ENCODE measurements at regions not wholly inside any gene's neighbourhood (a gene's known extent, or its start where the extent isn't known, plus 50 kb on each side); places are given as distances from the start of the nearest gene placed in this dataset.
"Not testable (repeated sequence)": the region's sequence is repeated elsewhere in the genome, so short reads cannot be mapped to it uniquely, and the experiment has no call there.

- TF ChIP-seq, protein P1, sequence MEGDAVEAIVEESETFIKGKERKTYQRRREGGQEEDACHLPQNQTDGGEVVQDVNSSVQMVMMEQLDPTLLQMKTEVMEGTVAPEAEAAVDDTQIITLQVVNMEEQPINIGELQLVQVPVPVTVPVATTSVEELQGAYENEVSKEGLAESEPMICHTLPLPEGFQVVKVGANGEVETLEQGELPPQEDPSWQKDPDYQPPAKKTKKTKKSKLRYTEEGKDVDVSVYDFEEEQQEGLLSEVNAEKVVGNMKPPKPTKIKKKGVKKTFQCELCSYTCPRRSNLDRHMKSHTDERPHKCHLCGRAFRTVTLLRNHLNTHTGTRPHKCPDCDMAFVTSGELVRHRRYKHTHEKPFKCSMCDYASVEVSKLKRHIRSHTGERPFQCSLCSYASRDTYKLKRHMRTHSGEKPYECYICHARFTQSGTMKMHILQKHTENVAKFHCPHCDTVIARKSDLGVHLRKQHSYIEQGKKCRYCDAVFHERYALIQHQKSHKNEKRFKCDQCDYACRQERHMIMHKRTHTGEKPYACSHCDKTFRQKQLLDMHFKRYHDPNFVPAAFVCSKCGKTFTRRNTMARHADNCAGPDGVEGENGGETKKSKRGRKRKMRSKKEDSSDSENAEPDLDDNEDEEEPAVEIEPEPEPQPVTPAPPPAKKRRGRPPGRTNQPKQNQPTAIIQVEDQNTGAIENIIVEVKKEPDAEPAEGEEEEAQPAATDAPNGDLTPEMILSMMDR (IDR thresholded peaks at IDR 0.05), result not testable (repeated sequence)
- TF ChIP-seq POLR2A (IDR thresholded peaks at IDR 0.05), result not testable (repeated sequence)
Measured at GRCh38 chr1:144026022-144026421, 54.2 kb upstream of the FAM72C start.

All from esophagus squamous epithelium (tissue), 4 donors.